ENCODE measurements at regions not wholly inside any gene's neighbourhood (a gene's known extent, or its start where the extent isn't known, plus 50 kb on each side); places are given as distances from the start of the nearest gene placed in this dataset.
A peak's percentile ranks its signal among the peaks of the same experiment; 100 is the strongest.

DNA sequence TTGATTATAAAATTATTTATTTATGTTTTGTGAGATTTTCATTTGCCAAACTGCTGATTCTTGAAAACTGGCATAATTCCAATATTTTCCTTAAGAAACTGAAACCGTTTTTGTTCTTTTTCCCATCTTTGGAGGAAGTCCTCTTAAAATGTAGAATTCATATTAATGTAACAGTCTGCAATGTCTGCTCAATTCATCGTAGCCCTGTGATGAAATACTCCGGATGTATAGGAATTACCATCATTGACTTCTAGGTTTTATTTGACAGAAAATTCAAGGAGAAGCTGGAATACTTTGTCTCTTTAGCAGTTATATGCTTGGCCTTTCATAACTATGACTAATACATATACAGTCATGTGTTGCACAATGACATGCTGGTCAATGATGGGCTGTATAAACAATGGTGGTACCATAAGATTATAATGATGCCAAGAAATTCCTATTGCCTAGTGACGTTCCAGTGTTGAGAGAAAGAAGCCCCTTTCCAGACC, 185.0 kb upstream of the GPRIN3 start:
- DNase-seq (ENCODE audit: low read depth, low spot score): peak; percentile 94
- H4K20me1 ChIP-seq (replicated peaks; ENCODE audit: control insufficient read depth, extremely low read depth, insufficient read depth, low read length): no peaks in the 10 kb centered on the region
- H3K4me1 ChIP-seq (ENCODE audit: control insufficient read depth, extremely low read depth, insufficient read depth, low read length): peaks cover 53% of the 10 kb centered on the region
- dilution Hi-C loops (cut with MboI; ENCODE audit: extremely low pct_ligation_motif_present, low sequenced_read_pairs): no loop called here
- H3K4me2 ChIP-seq (ENCODE audit: insufficient read depth, low read length): peak overlapping the region; percentile 96
- POLR2A ChIA-PET: interaction anchor here (1.4 kb wide), 1 partner anchor 57 kb away, joined by 3 read pairs; no protein-coding TSS in a partner anchor
- peak overlapping the region; percentile 83 for H3K9ac ChIP-seq (replicated peaks; ENCODE audit: extremely low read depth, insufficient read depth, low read length)
- H2AFZ ChIP-seq (ENCODE audit: low read depth, low read length): peak overlapping the region; percentile 55
- H3K9me3 ChIP-seq (replicated peaks; ENCODE audit: control insufficient read depth, insufficient read depth, low read length): no peaks in the 10 kb centered on the region
- TF ChIP-seq, protein P1, sequence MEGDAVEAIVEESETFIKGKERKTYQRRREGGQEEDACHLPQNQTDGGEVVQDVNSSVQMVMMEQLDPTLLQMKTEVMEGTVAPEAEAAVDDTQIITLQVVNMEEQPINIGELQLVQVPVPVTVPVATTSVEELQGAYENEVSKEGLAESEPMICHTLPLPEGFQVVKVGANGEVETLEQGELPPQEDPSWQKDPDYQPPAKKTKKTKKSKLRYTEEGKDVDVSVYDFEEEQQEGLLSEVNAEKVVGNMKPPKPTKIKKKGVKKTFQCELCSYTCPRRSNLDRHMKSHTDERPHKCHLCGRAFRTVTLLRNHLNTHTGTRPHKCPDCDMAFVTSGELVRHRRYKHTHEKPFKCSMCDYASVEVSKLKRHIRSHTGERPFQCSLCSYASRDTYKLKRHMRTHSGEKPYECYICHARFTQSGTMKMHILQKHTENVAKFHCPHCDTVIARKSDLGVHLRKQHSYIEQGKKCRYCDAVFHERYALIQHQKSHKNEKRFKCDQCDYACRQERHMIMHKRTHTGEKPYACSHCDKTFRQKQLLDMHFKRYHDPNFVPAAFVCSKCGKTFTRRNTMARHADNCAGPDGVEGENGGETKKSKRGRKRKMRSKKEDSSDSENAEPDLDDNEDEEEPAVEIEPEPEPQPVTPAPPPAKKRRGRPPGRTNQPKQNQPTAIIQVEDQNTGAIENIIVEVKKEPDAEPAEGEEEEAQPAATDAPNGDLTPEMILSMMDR (IDR thresholded peaks at IDR 0.05; ENCODE audit: extremely low read depth in 1 of 2, insufficient read depth in 1 of 2, low read depth in 1 of 2, low read length in 2 of 2): no peak
- peak; percentile 34 for TF ChIP-seq POLR2AphosphoS5 (IDR thresholded peaks at IDR 0.05; ENCODE audit: insufficient read depth, low read depth, low read length)
- TF ChIP-seq POLR2A (IDR thresholded peaks at IDR 0.05; ENCODE audit: low read depth, low read length): no peak
- peak; percentile 96 for TF ChIP-seq JUN (IDR thresholded peaks at IDR 0.05; ENCODE audit: borderline replicate concordance, insufficient read depth, insufficient read length, low read depth)
- peak; percentile 91 for TF ChIP-seq FOS (IDR thresholded peaks at IDR 0.05; ENCODE audit: borderline replicate concordance, insufficient read depth, low read length)
- no peaks in the 10 kb centered on the region for H3K36me3 ChIP-seq (ENCODE audit: control insufficient read depth in 2 of 2, extremely low read depth in 1 of 2, insufficient read depth in 2 of 2, low read length in 2 of 2)
- no peaks in the 10 kb centered on the region for H3K27me3 ChIP-seq (ENCODE audit: control insufficient read depth in 2 of 2, insufficient read depth in 2 of 2, low read length in 2 of 2)
- H3K79me2 ChIP-seq (ENCODE audit: control insufficient read depth, insufficient read depth, low read length): no peaks in the 10 kb centered on the region
- H3K27ac ChIP-seq (ENCODE audit: insufficient read depth, low read depth, low read length): peak overlapping the region; percentile 90
- H3K9me1 ChIP-seq (replicated peaks; ENCODE audit: control insufficient read depth, extremely low read depth, insufficient read depth, low read length): no peaks in the 10 kb centered on the region
- peak; percentile 76 for FAIRE-seq
- intact Hi-C loops (cut with micrococcal nuclease): no loop called here
- peak overlapping the region in 1 of 3 experiments; percentile 63 for H3K4me3 ChIP-seq (replicated peaks in 1 of 3; ENCODE audit: insufficient read depth in 1 of 3, low read depth in 1 of 3, low read length in 3 of 3)
- BruUV-seq (replicated peaks): no TSS peak
- CTCF ChIA-PET: interaction anchor here (0.9 to 2.5 kb wide), 5 partner anchors 10 to 149 kb away, joined by 3 to 11 read pairs (median 7); no protein-coding TSS in a partner anchor

DNA sequence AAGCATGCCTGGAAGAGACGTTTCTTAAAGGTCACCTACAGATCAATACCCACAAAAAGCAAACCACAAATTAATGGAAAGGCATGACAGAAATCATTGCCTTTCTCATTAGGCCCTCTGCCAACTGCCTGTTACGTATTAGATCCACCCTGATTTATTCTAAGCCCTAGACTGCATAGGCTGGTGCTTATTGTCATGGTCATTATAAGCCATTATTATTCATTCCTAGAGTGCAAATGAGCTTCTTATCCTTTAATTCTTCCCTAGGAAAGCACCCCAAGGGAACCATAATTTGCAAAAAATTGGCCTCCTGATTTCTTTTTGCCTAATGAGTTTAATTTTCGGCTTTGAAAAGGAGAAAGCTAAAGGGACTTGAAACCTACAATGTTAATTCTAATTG, 184.2 kb upstream of the GPRIN3 start:
- no peaks in the 10 kb centered on the region for H4K20me1 ChIP-seq (replicated peaks; ENCODE audit: control insufficient read depth, extremely low read depth, insufficient read depth, low read length)
- H3K9me3 ChIP-seq (replicated peaks; ENCODE audit: control insufficient read depth, insufficient read depth, low read length): no peaks in the 10 kb centered on the region
- H3K9me1 ChIP-seq (replicated peaks; ENCODE audit: control insufficient read depth, extremely low read depth, insufficient read depth, low read length): no peaks in the 10 kb centered on the region
- TF ChIP-seq POLR2AphosphoS5 (IDR thresholded peaks at IDR 0.05; ENCODE audit: insufficient read depth, low read depth, low read length): no peak
- no peak for TF ChIP-seq EZH2 (IDR thresholded peaks at IDR 0.05; ENCODE audit: borderline replicate concordance, low read depth, low read length, severe bottlenecking)
- no peak for TF ChIP-seq POLR2A (IDR thresholded peaks at IDR 0.05; ENCODE audit: low read depth, low read length)
- no peak for TF ChIP-seq JUN (IDR thresholded peaks at IDR 0.05; ENCODE audit: borderline replicate concordance, insufficient read depth, insufficient read length, low read depth)
- TF ChIP-seq, protein P2, sequence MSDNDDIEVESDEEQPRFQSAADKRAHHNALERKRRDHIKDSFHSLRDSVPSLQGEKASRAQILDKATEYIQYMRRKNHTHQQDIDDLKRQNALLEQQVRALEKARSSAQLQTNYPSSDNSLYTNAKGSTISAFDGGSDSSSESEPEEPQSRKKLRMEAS (IDR thresholded peaks at IDR 0.05; ENCODE audit: insufficient read depth, insufficient read length): no peak
- TF ChIP-seq GATA2 (IDR thresholded peaks at IDR 0.05; ENCODE audit: insufficient read depth, insufficient read length, low read depth, low read length): no peak
- TF ChIP-seq MYC (IDR thresholded peaks at IDR 0.05; ENCODE audit: low read depth, low read length): no peak
- TF ChIP-seq, protein P1 (IDR thresholded peaks at IDR 0.05; ENCODE audit: extremely low read depth in 1 of 2, insufficient read depth in 1 of 2, low read depth in 1 of 2, low read length in 2 of 2): no peak
- H2AFZ ChIP-seq (ENCODE audit: low read depth, low read length): peak overlapping the region; percentile 43
- H3K79me2 ChIP-seq (ENCODE audit: control insufficient read depth, insufficient read depth, low read length): no peaks in the 10 kb centered on the region
- ChIA-PET CTCF (interaction anchor here (1.3 to 2.5 kb wide), 3 partner anchors 9 to 150 kb away, joined by 6 to 11 read pairs (median 7); no protein-coding TSS in a partner anchor), POLR2A (interaction anchor here (1.4 kb wide), 1 partner anchor 58 kb away, joined by 3 read pairs; no protein-coding TSS in a partner anchor)
- H3K4me3 ChIP-seq (replicated peaks in 1 of 3; ENCODE audit: insufficient read depth in 1 of 3, low read depth in 1 of 3, low read length in 3 of 3): no peak overlapping the region
- peak overlapping the region; percentile 96 for H3K4me2 ChIP-seq (ENCODE audit: insufficient read depth, low read length)
- H3K27ac ChIP-seq (ENCODE audit: insufficient read depth, low read depth, low read length): peak overlapping the region; percentile 90
- FAIRE-seq (no peak), DNase-seq (ENCODE audit: low read depth, low spot score) (no peak)
- H3K4me1 ChIP-seq (ENCODE audit: control insufficient read depth, extremely low read depth, insufficient read depth, low read length): peaks cover 44% of the 10 kb centered on the region
- BruUV-seq (replicated peaks): no TSS peak
- H3K9ac ChIP-seq (replicated peaks; ENCODE audit: extremely low read depth, insufficient read depth, low read length): peak overlapping the region; percentile 83
- dilution Hi-C loops (cut with MboI; ENCODE audit: extremely low pct_ligation_motif_present, low sequenced_read_pairs) (no loop called here), intact Hi-C loops (cut with micrococcal nuclease) (no loop called here)
- H3K36me3 ChIP-seq (ENCODE audit: control insufficient read depth in 2 of 2, extremely low read depth in 1 of 2, insufficient read depth in 2 of 2, low read length in 2 of 2): no peaks in the 10 kb centered on the region
- H3K27me3 ChIP-seq (ENCODE audit: control insufficient read depth in 2 of 2, insufficient read depth in 2 of 2, low read length in 2 of 2): no peaks in the 10 kb centered on the region
